Neutrophil (primary cell): ENCODE measurements at regions not wholly inside any gene's neighbourhood (a gene's known extent, or its start where the extent isn't known, plus 50 kb on each side); places are given as distances from the start of the nearest gene placed in this dataset.
A peak's percentile ranks its signal among the peaks of the same experiment; 100 is the strongest.

Experiments
- H3K27ac ChIP-seq: fragments of 200-600 bp; sonication (generic); 2 replicates; pipeline ENCODE4 v1.5.1; 2016; ENCODE audit warnings: mild to moderate bottlenecking, moderate library complexity
- H3K27me3 ChIP-seq: fragments of 200-600 bp; sonication (generic); 2 replicates; pipeline ENCODE4 v1.6.0; 2016; ENCODE audit warnings: mild to moderate bottlenecking
- H3K36me3 ChIP-seq: fragments of 200-600 bp; sonication (generic); 2 replicates; pipeline ENCODE4 v1.5.1; 2017
- H3K4me1 ChIP-seq, 2 experiments: fragments of 200-600 bp in 1 of 2; sonication (generic) in 1 of 2; 1 replicate in 1 of 2; 2 replicates in 1 of 2; pipeline versions ENCODE4 v1.5.1 to v1.6.1; 2013 to 2016; ENCODE audit warnings: low read depth in 1 of 2, low read length in 1 of 2, mild to moderate bottlenecking in 1 of 2, moderate library complexity in 1 of 2; ENCODE audit not compliant: control insufficient read depth in 1 of 2, insufficient read depth in 1 of 2
- H3K4me3 ChIP-seq, 2 experiments: fragments of 200-600 bp in 1 of 2; sonication (generic) in 1 of 2; 1 replicate in 1 of 2; 2 replicates in 1 of 2; pipeline ENCODE4 v1.5.1; 2013 to 2016; ENCODE audit warnings: low read depth in 1 of 2, low read length in 1 of 2, mild to moderate bottlenecking in 1 of 2, moderate library complexity in 1 of 2
- H3K9me3 ChIP-seq: fragments of 200-600 bp; sonication (generic); 2 replicates; pipeline ENCODE4 v1.5.1; 2016
- TF ChIP-seq, protein P1 (sequence below): fragments of 200-600 bp; sonication (generic); IDR thresholded peaks from 2 replicates; pipeline ENCODE4 v1.5.1; 2016; ENCODE audit warnings: antibody characterized with exemption

DNA sequence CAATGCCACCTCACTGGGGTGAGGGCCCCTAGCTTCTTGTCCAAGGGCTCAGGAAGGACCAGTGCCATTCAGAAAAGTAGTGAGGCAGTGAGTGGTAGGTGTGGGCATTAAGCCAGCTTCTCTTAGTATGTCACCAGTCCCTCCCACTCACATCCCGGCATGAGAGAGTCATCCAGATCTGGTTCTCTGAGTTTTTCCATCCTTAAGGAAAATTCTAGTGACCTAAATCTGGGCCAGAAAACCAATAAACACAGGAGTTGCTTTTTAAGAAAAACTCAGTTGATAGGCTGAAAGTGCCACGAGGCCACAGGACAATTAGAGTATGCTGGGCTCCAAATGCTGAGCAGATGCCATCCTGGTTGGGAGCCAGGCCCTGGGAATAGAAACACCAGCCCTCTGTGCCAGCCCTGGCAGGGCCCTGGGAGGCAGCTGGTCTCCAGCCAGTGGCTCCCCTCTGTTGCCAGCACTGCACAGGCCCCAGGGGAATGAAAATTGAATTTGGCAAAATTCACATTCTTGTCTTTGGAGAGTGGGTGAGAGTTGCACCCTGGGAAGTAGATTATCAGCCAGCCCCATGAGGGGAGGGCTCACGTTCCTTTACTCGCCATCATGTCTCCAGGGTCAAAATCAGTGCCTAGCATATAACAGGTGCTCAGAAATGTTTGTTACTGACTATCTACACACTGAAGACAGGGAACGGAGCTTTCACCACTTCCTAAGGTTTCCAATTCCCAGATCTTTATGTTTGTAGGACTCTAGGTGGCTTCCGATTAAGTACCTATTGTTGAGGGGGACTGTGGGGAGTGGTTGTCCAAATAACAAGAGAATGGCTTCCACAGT, 52.8 kb downstream of the FAM43A start:
- Histone ChIP-seq H3K27me3 (no peaks in the 10 kb centered on the region), H3K4me1 (peaks cover 7 to 10% of the 10 kb centered on the region in 2 experiments), H3K4me3 (no peak overlapping the region), H3K27ac (peak overlapping the region; percentile 85), H3K9me3 (peaks cover 21% of the 10 kb centered on the region), H3K36me3 (no peaks in the 10 kb centered on the region)
- TF ChIP-seq, protein P1, sequence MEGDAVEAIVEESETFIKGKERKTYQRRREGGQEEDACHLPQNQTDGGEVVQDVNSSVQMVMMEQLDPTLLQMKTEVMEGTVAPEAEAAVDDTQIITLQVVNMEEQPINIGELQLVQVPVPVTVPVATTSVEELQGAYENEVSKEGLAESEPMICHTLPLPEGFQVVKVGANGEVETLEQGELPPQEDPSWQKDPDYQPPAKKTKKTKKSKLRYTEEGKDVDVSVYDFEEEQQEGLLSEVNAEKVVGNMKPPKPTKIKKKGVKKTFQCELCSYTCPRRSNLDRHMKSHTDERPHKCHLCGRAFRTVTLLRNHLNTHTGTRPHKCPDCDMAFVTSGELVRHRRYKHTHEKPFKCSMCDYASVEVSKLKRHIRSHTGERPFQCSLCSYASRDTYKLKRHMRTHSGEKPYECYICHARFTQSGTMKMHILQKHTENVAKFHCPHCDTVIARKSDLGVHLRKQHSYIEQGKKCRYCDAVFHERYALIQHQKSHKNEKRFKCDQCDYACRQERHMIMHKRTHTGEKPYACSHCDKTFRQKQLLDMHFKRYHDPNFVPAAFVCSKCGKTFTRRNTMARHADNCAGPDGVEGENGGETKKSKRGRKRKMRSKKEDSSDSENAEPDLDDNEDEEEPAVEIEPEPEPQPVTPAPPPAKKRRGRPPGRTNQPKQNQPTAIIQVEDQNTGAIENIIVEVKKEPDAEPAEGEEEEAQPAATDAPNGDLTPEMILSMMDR: no peak

GRCh38 chr3:194739498-194740284, 54.0 kb downstream of the FAM43A start:
- TF ChIP-seq, protein P1: no peak
- no peaks in the 10 kb centered on the region for H3K36me3 ChIP-seq
- no peak overlapping the region for H3K27ac ChIP-seq
- no peak overlapping the region for H3K4me3 ChIP-seq
- H3K27me3 ChIP-seq: no peaks in the 10 kb centered on the region
- H3K9me3 ChIP-seq: peaks cover 21% of the 10 kb centered on the region
- H3K4me1 ChIP-seq: peaks cover 13 to 22% of the 10 kb centered on the region in 2 experiments

DNA sequence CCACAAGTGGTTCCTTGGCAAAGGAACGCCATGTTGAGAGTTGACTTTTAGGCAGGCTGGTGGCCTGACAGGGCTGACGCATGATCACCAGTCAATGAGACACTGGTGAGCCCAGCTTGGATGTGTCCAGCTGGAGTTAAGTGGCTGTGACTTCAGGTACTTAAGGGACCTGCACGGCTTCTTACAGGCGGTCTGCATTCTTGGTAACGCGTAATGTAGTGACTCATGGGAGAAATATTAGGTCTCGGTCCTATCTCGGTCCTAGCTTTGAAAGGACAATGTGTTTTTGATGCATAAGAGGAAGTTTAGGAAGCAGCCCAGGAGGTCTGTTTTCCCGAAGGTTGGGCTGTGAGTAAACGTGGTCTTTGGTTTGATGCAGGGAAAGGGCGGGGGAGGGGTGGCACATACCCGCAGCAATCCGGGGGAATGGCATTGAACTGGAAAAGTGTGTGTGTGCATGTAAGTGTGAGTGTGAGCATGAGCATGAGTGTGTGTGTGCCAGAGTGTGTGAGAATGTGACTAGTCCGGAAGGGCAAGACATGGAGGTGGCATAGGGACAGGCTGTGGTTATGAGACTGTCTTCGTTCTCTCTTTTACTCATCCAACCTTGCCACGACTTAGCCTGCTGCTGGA, 55.3 kb downstream of the FAM43A start:
- Histone ChIP-seq H3K4me1 (peaks cover 23 to 30% of the 10 kb centered on the region in 2 experiments), H3K27ac (no peak overlapping the region)
- TF ChIP-seq, protein P1: no peak

DNA sequence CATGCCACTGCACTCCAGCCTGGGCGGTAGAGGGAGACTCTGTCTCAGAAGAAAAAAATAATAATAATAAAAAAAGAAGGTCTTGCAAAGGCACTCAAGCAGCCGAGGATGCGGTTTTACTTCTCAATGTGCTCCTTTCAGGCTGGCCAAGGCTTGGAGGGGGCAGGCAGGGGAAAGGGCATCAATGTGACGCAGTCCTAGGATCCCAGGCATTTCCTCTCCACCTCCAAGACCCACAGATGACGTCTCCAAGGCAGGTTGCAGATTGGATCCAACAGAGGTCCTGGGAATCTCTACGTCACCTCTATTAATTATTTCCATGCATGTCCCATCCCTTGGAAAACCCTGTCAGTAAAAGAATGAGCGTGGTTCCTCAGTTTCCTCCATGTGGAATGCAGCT, 56.2 kb downstream of the FAM43A start:
- TF ChIP-seq, protein P1: no peak
- Histone ChIP-seq H3K4me3 (no peak overlapping the region), H3K27ac (no peak overlapping the region), H3K4me1 (peaks cover 19 to 26% of the 10 kb centered on the region in 2 experiments), H3K36me3 (no peaks in the 10 kb centered on the region), H3K9me3 (peaks cover 12% of the 10 kb centered on the region), H3K27me3 (no peaks in the 10 kb centered on the region)

More for the DNA sequence above, 55.3 kb downstream of the FAM43A start:
- Histone ChIP-seq H3K9me3 (peaks cover 21% of the 10 kb centered on the region), H3K4me3 (no peak overlapping the region), H3K27me3 (no peaks in the 10 kb centered on the region), H3K36me3 (no peaks in the 10 kb centered on the region)

DNA sequence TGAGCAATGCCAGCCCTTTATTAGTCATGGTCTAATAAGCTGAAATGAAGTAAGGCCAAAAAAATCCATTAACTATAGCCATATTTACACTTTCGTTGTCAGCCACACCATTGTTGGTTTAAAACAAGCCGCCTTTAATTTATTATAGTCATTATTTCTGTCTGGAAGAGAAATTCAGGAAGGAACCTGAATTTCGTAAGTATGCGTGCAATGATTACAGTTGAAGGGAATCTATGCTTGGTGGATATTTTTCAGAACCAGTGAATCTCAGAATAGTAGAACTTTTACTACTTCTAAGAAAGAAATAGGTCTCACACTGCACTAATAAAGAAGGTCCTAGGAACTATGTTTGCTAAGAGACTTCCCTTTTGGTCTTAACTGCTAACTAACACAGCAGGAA, 59.1 kb downstream of the FAM43A start:
- Histone ChIP-seq H3K27ac (peak overlapping the region; percentile 21), H3K9me3 (no peaks in the 10 kb centered on the region), H3K4me3 (no peak overlapping the region), H3K36me3 (no peaks in the 10 kb centered on the region), H3K27me3 (no peaks in the 10 kb centered on the region), H3K4me1 (peaks cover 19 to 26% of the 10 kb centered on the region in 2 experiments)
- TF ChIP-seq, protein P1: no peak
